ENCODE measurements at regions not wholly inside any gene's neighbourhood (a gene's known extent, or its start where the extent isn't known, plus 50 kb on each side); places are given as distances from the start of the nearest gene placed in this dataset.

GRCh38 chr21:35280231-35280630 is 231.1 kb upstream of the RUNX1 start:
- Histone ChIP-seq H3K4me1 (ENCODE audit: insufficient read depth, low read length) (no peaks in the 10 kb centered on the region), H2BK15ac (ENCODE audit: low read depth, low read length) (no peak overlapping the region), H3K4ac (ENCODE audit: low read depth, low read length) (no peak overlapping the region), H3K27me3 (ENCODE audit: insufficient read depth, low read length) (no peaks in the 10 kb centered on the region), H3K9me3 (ENCODE audit: control insufficient read depth, low read depth, low read length) (no peaks in the 10 kb centered on the region), H4K5ac (ENCODE audit: insufficient read length, low read depth, low read length) (no peak overlapping the region), H2BK120ac (ENCODE audit: low read depth, low read length, poor library complexity, severe bottlenecking) (no peak overlapping the region), H2BK5ac (ENCODE audit: insufficient read length, low read length) (no peak overlapping the region), H3T11ph (ENCODE audit: low read length) (no peak overlapping the region), H4K8ac (replicated peaks; ENCODE audit: insufficient read length, low read depth, low read length) (no peak overlapping the region), H3K18ac (ENCODE audit: insufficient read length, low read depth, low read length) (no peak overlapping the region), H3K23me2 (ENCODE audit: insufficient read length, low read depth, low read length, poor library complexity, severe bottlenecking) (no peaks in the 10 kb centered on the region), H2AFZ (ENCODE audit: low read length) (no peak overlapping the region), H2AK5ac (ENCODE audit: insufficient read length, low read length) (no peak overlapping the region), H3K14ac (ENCODE audit: insufficient read depth, low read length) (no peak overlapping the region), H3K23ac (ENCODE audit: insufficient read length, low read depth, low read length) (no peak overlapping the region), H4K20me1 (ENCODE audit: control insufficient read depth, insufficient read depth, insufficient read length) (no peaks in the 10 kb centered on the region), H4K91ac (ENCODE audit: insufficient read length, low read depth, low read length) (no peak overlapping the region), H2BK20ac (ENCODE audit: low read depth, low read length, poor library complexity, severe bottlenecking) (no peak overlapping the region), H3K79me1 (ENCODE audit: insufficient read depth, low read depth, low read length, poor library complexity, severe bottlenecking) (no peaks in the 10 kb centered on the region), H2BK12ac (ENCODE audit: insufficient read length, low read depth, low read length) (no peak overlapping the region), H3K27ac (ENCODE audit: insufficient read length, low read depth, low read length) (no peak overlapping the region), H3K9ac (ENCODE audit: extremely low read depth, insufficient read length, low read length) (no peak overlapping the region), H3K79me2 (ENCODE audit: insufficient read depth, low read length) (no peaks in the 10 kb centered on the region), H3K56ac (ENCODE audit: insufficient read length, low read depth, low read length) (no peak overlapping the region), H3K4me2 (ENCODE audit: insufficient read depth, insufficient read length, low read length) (no peak overlapping the region)
- Mint-ChIP-seq H3K9me3 (peaks cover 2 to 3% of the 10 kb centered on the region in 2 experiments; a peak in 2 of 5 replicates), H3K27me3 (ENCODE audit: low read depth) (no peaks in the 10 kb centered on the region), H3K36me3 (ENCODE audit: insufficient read depth in 1 of 3, low read depth in 3 of 3) (peaks cover 0 to 2% (median 0%) of the 10 kb centered on the region in 3 experiments; a peak in 1 of 7 replicates), H3K4me3 (no peak overlapping the region), H3K4me1 (peaks cover 7 to 12% of the 10 kb centered on the region in 2 experiments), H3K27ac (no peak overlapping the region)
- DNase-seq, result no peak
- no peak for TF ChIP-seq CTCF (conservative IDR thresholded peaks at IDR 0.05)

All from H9 (cell line).